ENCODE measurements at regions not wholly inside any gene's neighbourhood (a gene's known extent, or its start where the extent isn't known, plus 50 kb on each side); places are given as distances from the start of the nearest gene placed in this dataset.
"Not testable (repeated sequence)": the region's sequence is repeated elsewhere in the genome, so short reads cannot be mapped to it uniquely, and the experiment has no call there.

DNA sequence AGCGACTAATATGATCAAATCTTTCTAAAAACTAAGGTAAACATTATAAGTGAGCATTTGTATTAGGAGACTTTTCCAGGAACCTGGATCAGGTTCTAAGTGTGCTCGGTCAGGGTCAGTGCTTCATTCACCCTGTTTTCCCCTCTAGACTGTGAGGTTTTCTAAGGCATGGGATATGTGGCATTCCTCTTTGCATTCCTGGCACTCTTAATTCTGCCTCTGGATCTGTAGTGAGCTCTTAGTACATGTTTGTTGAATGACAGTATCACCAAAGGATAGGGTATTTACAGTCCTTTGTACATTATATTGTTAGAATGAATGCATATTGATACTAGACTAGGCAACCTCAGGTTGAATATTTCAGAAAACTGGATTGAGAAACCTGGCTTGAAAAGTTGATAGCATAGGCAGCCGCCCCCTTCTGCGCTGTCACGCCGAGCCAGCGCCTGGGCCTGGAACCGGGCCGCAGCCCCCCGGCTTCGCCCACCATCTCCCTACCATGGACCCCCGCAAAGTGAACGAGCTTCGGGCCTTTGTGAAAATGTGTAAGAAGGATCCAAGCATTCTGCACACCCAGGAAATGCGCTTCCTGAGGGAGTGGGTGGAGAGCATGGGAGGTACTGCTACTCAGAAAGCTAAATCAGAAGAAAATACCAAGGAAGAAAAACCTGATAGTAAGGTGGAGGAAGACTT lies 156.5 kb downstream of the KCNRG start:
- DNase-seq: no peak
- intact Hi-C loops (cut with DNase I): no loop called here
- TF ChIP-seq CTCF (IDR thresholded peaks at IDR 0.05): no peak
- Histone ChIP-seq H3K9me3 (no peaks in the 10 kb centered on the region), H3K4me3 (no peak overlapping the region), H3K27ac (no peak overlapping the region), H3K36me3 (no peaks in the 10 kb centered on the region), H3K4me1 (peaks cover 5% of the 10 kb centered on the region), H3K27me3 (no peaks in the 10 kb centered on the region)
- ATAC-seq: peak; percentile 66

DNA sequence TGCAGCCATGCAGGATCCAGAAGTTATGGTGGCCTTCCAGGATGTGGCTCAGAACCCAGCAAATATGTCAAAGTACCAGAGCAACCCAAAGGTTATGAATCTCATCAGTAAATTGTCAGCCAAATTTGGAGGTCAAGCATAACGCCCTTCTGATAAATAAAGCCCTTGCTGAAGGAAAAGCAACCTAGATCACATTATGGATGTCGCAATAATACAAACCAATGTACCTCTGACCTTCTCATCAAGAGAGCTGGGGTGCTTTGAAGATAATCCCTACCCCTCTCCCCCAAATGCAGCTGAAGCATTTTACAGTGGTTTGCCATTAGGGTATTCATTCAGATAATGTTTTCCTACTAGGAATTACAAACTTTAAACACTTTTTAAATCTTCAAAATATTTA lies 157.8 kb downstream of the KCNRG start:
- H3K4me1 ChIP-seq; DNase-seq; H3K27me3 ChIP-seq; intact Hi-C loops (cut with DNase I); H3K4me3 ChIP-seq; H3K27ac ChIP-seq; H3K36me3 ChIP-seq; H3K9me3 ChIP-seq; ATAC-seq: not testable (repeated sequence)

DNA sequence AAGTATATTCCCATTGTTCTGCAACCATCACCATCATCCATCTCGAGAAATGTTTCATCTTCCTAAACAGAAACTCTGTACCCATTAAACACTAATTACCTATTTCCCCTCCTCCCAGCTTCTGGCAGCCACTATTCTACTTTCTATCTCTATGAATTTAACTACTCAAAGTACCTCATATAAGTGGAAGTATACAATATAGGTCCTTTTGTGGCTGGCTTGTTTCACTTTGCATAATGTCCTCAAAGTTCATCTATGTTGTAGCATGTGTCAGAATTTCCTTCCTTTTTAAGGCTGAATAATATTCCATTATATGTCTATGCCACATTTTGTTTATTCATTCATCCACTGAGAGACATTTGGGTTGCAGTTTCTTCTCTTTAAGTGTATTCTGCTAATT lies 159.4 kb downstream of the KCNRG start:
- Histone ChIP-seq H3K36me3 (no peaks in the 10 kb centered on the region), H3K4me3 (no peak overlapping the region), H3K4me1 (peaks cover 5% of the 10 kb centered on the region), H3K27me3 (no peaks in the 10 kb centered on the region), H3K27ac (no peak overlapping the region), H3K9me3 (no peaks in the 10 kb centered on the region)
- DNase-seq (no peak), ATAC-seq (no peak)
- intact Hi-C loops (cut with DNase I): no loop called here
- TF ChIP-seq CTCF (IDR thresholded peaks at IDR 0.05): no peak

DNA sequence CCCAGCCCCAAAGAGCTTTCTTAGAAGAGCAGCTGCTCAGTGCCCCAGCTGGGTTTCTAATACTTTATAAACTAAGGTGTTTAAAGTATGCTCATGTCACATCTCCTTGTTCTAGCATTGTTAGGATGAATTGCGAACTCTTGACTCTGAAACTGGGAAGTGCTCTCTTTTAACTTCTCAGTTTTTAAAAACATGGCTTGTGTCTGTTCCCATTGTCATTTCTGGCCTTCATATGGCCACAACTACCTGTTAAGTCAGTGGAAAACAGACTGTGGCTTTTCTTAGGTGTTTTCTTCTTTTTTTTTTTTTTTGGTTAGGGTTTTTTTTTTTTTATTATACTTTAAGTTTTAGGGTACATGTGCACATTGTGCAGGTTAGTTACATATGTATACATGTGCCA lies 164.7 kb downstream of the KCNRG start:
- DNase-seq: no peak
- TF ChIP-seq CTCF (IDR thresholded peaks at IDR 0.05): no peak
- H3K4me1 ChIP-seq: no peaks in the 10 kb centered on the region
- no peaks in the 10 kb centered on the region for H3K27me3 ChIP-seq
- no peak for ATAC-seq
- H3K4me3 ChIP-seq: no peak overlapping the region
- no peaks in the 10 kb centered on the region for H3K36me3 ChIP-seq
- H3K9me3 ChIP-seq: no peaks in the 10 kb centered on the region
- no peak overlapping the region for H3K27ac ChIP-seq
- intact Hi-C loops (cut with DNase I): no loop called here

- H3K9me3 ChIP-seq; H3K4me1 ChIP-seq; H3K4me3 ChIP-seq; H3K27me3 ChIP-seq; DNase-seq; H3K27ac ChIP-seq; ATAC-seq; H3K36me3 ChIP-seq; intact Hi-C loops (cut with DNase I): not testable (repeated sequence)
Measured at GRCh38 chr13:50185769-50186763, 170.8 kb downstream of the KCNRG start.

- no peaks in the 10 kb centered on the region for H3K9me3 ChIP-seq
- TF ChIP-seq CTCF (IDR thresholded peaks at IDR 0.05): no peak
- H3K4me3 ChIP-seq: no peak overlapping the region
- DNase-seq (no peak), ATAC-seq (no peak)
- H3K27me3 ChIP-seq: no peaks in the 10 kb centered on the region
- intact Hi-C loops (cut with DNase I): no loop called here
- no peak overlapping the region for H3K27ac ChIP-seq
- no peaks in the 10 kb centered on the region for H3K4me1 ChIP-seq
- no peaks in the 10 kb centered on the region for H3K36me3 ChIP-seq
Measured at GRCh38 chr13:50187352-50188029, 172.2 kb downstream of the KCNRG start.
